NCI-H460 (cell line): ENCODE measurements at regions not wholly inside any gene's neighbourhood (a gene's known extent, or its start where the extent isn't known, plus 50 kb on each side); places are given as distances from the start of the nearest gene placed in this dataset.
"Not testable (repeated sequence)": the region's sequence is repeated elsewhere in the genome, so short reads cannot be mapped to it uniquely, and the experiment has no call there.

Experiments
- DNase-seq: peaks from one replicate; pipeline ENCODE4 v3.0.0-alpha.2; 2016; ENCODE audit warnings: low read depth; ENCODE audit errors: extremely low read depth

- no peak for DNase-seq
Observed at GRCh38 chr2:186164325-186164724, 321.7 kb upstream of the ZC3H15 start.

- DNase-seq, result no peak
Observed at GRCh38 chr2:186170693-186171092, 315.4 kb upstream of the ZC3H15 start.

- DNase-seq, result no peak
Observed at GRCh38 chr2:186181625-186182024, 304.4 kb upstream of the ZC3H15 start.

GRCh38 chr2:186182366-186182765 lies 303.7 kb upstream of the ZC3H15 start:
- not testable (repeated sequence) for DNase-seq

- no peak for DNase-seq
Observed at GRCh38 chr2:186183406-186183805, 302.7 kb upstream of the ZC3H15 start.

- no peak for DNase-seq
Observed at GRCh38 chr2:186187854-186188253, 298.2 kb upstream of the ZC3H15 start.

- DNase-seq, result no peak
Observed at GRCh38 chr2:186189816-186190215, 296.2 kb upstream of the ZC3H15 start.

- DNase-seq, result no peak
Observed at GRCh38 chr2:186195696-186196095, 290.4 kb upstream of the ZC3H15 start.

GRCh38 chr2:186197955-186198354 lies 288.1 kb upstream of the ZC3H15 start:
- DNase-seq, result no peak

GRCh38 chr2:186199029-186199428 lies 287.0 kb upstream of the ZC3H15 start:
- DNase-seq, result no peak

- DNase-seq, result peak; percentile 7
Observed at GRCh38 chr2:186201371-186201770, 284.7 kb upstream of the ZC3H15 start.

- no peak for DNase-seq
Observed at GRCh38 chr2:186205254-186205911, 280.7 kb upstream of the ZC3H15 start.

- no peak for DNase-seq
Observed at GRCh38 chr2:186209532-186209931, 276.5 kb upstream of the ZC3H15 start.

GRCh38 chr2:186220409-186220808 lies 265.7 kb upstream of the ZC3H15 start:
- no peak for DNase-seq

- DNase-seq, result no peak
Observed at GRCh38 chr2:186229265-186229664, 256.8 kb upstream of the ZC3H15 start.

GRCh38 chr2:186241874-186242273 lies 244.2 kb upstream of the ZC3H15 start:
- DNase-seq, result no peak

- DNase-seq, result no peak
Observed at GRCh38 chr2:186254759-186255158, 231.3 kb upstream of the ZC3H15 start.

- no peak for DNase-seq
Observed at GRCh38 chr2:186255823-186256222, 230.2 kb upstream of the ZC3H15 start.

GRCh38 chr2:186256540-186256939 lies 229.5 kb upstream of the ZC3H15 start:
- DNase-seq, result peak; percentile 67

GRCh38 chr2:186263673-186264250 lies 222.3 kb upstream of the ZC3H15 start:
- DNase-seq, result no peak

- DNase-seq, result no peak
Observed at GRCh38 chr2:186269536-186269935, 216.5 kb upstream of the ZC3H15 start.

GRCh38 chr2:186273953-186274352 lies 212.1 kb upstream of the ZC3H15 start:
- DNase-seq, result no peak
